Hepatocyte (in vitro differentiated cells): ENCODE measurements at regions not wholly inside any gene's neighbourhood (a gene's known extent, or its start where the extent isn't known, plus 50 kb on each side); places are given as distances from the start of the nearest gene placed in this dataset.

Experiments used
- DNase-seq: peaks from one replicate; pipeline ENCODE4 v3.0.0-alpha.2; 2016; ENCODE audit warnings: low spot score
- H2AFZ ChIP-seq: fragments of 200-600 bp; sonication (generic); 2 replicates; pipeline ENCODE4 v1.6.0; 2016; ENCODE audit warnings: antibody characterized with exemption, mild to moderate bottlenecking
- H3K27ac ChIP-seq: fragments of 200-600 bp; sonication (generic); 2 replicates; pipeline ENCODE4 v1.5.1; 2016; ENCODE audit warnings: mild to moderate bottlenecking
- H3K27me3 ChIP-seq: fragments of 200-600 bp; sonication (generic); 2 replicates; pipeline ENCODE4 v1.6.1; 2016
- H3K36me3 ChIP-seq: fragments of 200-600 bp; sonication (generic); replicated peaks from 2 replicates; pipeline ENCODE4 v1.5.1; 2016; ENCODE audit warnings: low read depth; ENCODE audit not compliant: insufficient read depth
- H3K4me1 ChIP-seq: fragments of 200-600 bp; sonication (generic); 2 replicates; pipeline ENCODE4 v1.5.1; 2016; ENCODE audit warnings: mild to moderate bottlenecking, moderate library complexity; ENCODE audit not compliant: insufficient read depth
- H3K4me2 ChIP-seq: fragments of 200-600 bp; sonication (generic); 2 replicates; pipeline ENCODE4 v1.6.0; 2016
- H3K4me3 ChIP-seq: fragments of 200-600 bp; sonication (generic); 2 replicates; pipeline ENCODE4 v1.5.1; 2016; ENCODE audit warnings: mild to moderate bottlenecking
- H3K79me2 ChIP-seq: fragments of 200-600 bp; sonication (generic); 2 replicates; pipeline ENCODE4 v1.6.0; 2017; ENCODE audit warnings: mild to moderate bottlenecking
- H3K9me2 ChIP-seq: fragments of 200-600 bp; sonication (generic); replicated peaks from 2 replicates; pipeline ENCODE4 v1.6.0; 2017; ENCODE audit warnings: mild to moderate bottlenecking; ENCODE audit not compliant: insufficient read depth
- H3K9me3 ChIP-seq: fragments of 200-600 bp; sonication (generic); 2 replicates; pipeline ENCODE4 v1.5.1; 2016; ENCODE audit warnings: low read depth, mild to moderate bottlenecking
- H4K20me1 ChIP-seq: fragments of 200-600 bp; sonication (generic); 2 replicates; pipeline ENCODE4 v1.6.0; 2016; ENCODE audit warnings: mild to moderate bottlenecking; ENCODE audit not compliant: insufficient read depth, poor library complexity, severe bottlenecking
- EZH2 ChIP-seq: fragments of 200-600 bp; sonication (generic); IDR thresholded peaks from 2 replicates; pipeline ENCODE4 v1.6.1; 2016; ENCODE audit warnings: antibody characterized with exemption, mild to moderate bottlenecking, borderline replicate concordance
- EZH2phosphoT487 ChIP-seq: fragments of 200-600 bp; sonication (generic); IDR thresholded peaks from one replicate; pipeline ENCODE4 v1.6.1; 2018; ENCODE audit warnings: antibody characterized with exemption, mild to moderate bottlenecking, low read depth, moderate library complexity; ENCODE audit not compliant: unreplicated experiment, severe bottlenecking
- WGBS: methylation state at CpG from one replicate; pipeline ENCODE4 v1.1.6; 2016; ENCODE audit warnings: low lambda C conversion rate; ENCODE audit errors: missing lambda C conversion rate; 5-methylcytosine and 5-hydroxymethylcytosine counted together
- TF ChIP-seq, protein P1 (sequence below): fragments of 200-600 bp; sonication (generic); IDR thresholded peaks from 2 replicates; pipeline ENCODE4 v1.5.1; 2016; ENCODE audit warnings: antibody characterized with exemption, mild to moderate bottlenecking; ENCODE audit not compliant: poor library complexity

DNA sequence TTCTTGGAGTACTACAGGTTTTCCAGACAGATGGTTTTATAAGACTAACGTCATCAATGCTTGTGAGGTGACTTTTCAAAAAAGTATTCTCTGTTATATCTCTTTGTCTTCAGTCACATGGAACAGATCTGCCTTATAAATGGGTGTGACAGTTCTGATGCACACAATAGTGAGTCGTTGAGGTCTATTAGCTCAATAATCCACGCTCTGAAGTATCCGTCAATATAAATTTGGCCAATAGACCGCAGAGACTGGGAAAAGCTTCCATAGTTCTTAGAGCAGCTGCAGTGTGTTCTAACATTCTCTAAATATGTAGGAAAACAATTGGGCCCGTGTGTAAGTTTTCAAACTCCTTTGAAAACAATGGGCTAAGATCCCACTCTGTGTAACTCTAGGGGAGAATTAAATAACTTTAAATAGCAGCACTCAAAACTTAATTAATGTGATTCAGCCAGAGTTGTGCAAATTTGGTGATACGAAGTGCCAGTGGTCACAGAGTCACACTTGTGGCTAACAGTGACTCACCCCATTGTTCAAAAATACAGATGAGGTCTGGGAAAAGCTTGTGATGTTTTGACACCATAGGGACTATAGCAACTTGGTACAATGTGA lies 316.0 kb downstream of the LMO4 start:
- DNase-seq: no peak
- no peaks in the 10 kb centered on the region for H3K27me3 ChIP-seq
- no peaks in the 10 kb centered on the region for H3K36me3 ChIP-seq
- no peak overlapping the region for H3K4me3 ChIP-seq
- no peaks in the 10 kb centered on the region for H3K79me2 ChIP-seq
- WGBS: 63% methylated on average over 7 of the region's 7 CpGs
- no peaks in the 10 kb centered on the region for H3K9me2 ChIP-seq
- no peaks in the 10 kb centered on the region for H4K20me1 ChIP-seq
- H3K4me2 ChIP-seq: no peak overlapping the region
- H2AFZ ChIP-seq: no peak overlapping the region
- peak overlapping the region; percentile 68 for H3K27ac ChIP-seq
- no peaks in the 10 kb centered on the region for H3K9me3 ChIP-seq
- H3K4me1 ChIP-seq: peaks cover 16% of the 10 kb centered on the region
- no peak for TF ChIP-seq EZH2
- TF ChIP-seq EZH2phosphoT487: no peak
- TF ChIP-seq, protein P1, sequence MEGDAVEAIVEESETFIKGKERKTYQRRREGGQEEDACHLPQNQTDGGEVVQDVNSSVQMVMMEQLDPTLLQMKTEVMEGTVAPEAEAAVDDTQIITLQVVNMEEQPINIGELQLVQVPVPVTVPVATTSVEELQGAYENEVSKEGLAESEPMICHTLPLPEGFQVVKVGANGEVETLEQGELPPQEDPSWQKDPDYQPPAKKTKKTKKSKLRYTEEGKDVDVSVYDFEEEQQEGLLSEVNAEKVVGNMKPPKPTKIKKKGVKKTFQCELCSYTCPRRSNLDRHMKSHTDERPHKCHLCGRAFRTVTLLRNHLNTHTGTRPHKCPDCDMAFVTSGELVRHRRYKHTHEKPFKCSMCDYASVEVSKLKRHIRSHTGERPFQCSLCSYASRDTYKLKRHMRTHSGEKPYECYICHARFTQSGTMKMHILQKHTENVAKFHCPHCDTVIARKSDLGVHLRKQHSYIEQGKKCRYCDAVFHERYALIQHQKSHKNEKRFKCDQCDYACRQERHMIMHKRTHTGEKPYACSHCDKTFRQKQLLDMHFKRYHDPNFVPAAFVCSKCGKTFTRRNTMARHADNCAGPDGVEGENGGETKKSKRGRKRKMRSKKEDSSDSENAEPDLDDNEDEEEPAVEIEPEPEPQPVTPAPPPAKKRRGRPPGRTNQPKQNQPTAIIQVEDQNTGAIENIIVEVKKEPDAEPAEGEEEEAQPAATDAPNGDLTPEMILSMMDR: no peak

DNA sequence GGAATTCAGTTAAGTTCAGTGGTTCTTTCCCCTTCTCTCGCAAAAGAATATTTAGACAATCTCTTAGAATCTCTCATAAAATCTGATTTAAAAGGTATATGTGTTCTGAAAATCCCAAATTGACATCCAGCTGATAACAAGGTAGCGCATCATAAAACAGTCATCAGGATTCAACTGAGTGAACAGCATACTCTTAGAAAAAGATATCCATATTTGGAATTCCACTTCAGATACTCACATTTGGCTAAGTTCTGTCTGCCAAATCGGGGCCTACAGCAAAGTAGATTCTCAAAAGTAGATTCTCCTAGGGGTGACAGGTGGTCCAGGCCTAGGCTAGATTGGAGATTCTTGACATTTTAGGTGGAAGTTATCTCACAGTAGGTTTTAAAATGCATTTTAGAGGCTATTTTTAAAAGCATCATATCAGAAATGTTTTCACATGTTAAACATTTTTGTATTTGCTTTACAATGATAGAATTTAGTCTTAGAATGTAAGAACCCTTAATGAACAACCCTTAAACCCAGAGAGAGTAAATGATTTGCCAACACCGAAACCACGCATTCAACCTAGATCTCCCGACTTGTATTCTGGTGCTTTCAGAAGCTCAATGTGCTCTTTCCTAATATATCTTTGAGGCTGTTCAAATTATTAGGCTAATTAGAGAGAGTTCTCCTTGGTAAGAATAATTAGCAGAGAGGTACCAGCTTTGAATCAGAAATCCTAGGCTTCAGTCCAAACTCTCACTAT lies 318.9 kb downstream of the LMO4 start:
- Histone ChIP-seq H3K4me1 (peaks cover 9% of the 10 kb centered on the region), H3K79me2 (no peaks in the 10 kb centered on the region), H3K36me3 (no peaks in the 10 kb centered on the region), H3K27me3 (no peaks in the 10 kb centered on the region), H3K4me3 (no peak overlapping the region), H3K27ac (no peak overlapping the region), H3K4me2 (no peak overlapping the region), H2AFZ (no peak overlapping the region), H3K9me3 (no peaks in the 10 kb centered on the region), H3K9me2 (no peaks in the 10 kb centered on the region), H4K20me1 (no peaks in the 10 kb centered on the region)
- TF ChIP-seq EZH2phosphoT487: no peak
- TF ChIP-seq, protein P1: no peak
- no peak for DNase-seq
- WGBS: 94% methylated on average over 6 of the region's 6 CpGs

DNA sequence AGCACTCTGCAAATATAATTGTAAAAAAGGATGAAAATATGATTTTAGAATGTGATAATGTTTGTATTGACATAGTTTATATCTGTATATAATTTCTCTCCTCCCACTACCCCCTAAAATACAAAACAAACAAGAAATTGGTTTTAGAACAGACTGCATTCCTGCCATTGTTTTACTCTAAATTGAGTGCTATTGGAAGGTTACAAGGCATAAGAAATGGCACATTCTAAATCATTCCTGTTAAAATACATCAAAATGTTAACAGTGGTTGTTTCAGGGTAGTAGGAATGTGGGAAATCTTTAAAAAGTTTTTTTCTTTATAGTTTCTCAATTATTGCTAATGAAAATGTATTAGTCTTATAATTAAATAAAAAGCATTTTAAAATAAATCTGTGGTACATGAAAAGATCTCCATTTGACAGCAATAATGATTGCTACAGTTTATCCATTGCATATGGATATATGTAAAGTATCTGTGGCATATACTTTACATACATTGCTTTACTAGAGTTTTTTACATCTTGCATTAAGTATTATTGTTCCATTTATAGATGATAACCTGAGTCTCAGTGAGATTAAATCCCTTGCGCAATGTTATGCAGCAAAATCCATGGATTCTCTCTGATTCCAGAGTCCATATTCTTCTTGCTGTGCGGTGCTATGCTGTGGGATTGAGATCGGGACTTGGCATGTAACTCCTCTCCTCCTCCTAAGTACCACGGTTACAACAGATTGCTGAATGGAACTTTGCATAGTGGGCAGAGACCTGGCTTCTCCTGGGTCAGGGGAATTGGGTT lies 319.8 kb downstream of the LMO4 start:
- 86% methylated on average over 4 of the region's 4 CpGs for WGBS
- H3K4me3 ChIP-seq: no peak overlapping the region
- H3K27me3 ChIP-seq: no peaks in the 10 kb centered on the region
- H2AFZ ChIP-seq: no peak overlapping the region
- no peaks in the 10 kb centered on the region for H3K9me3 ChIP-seq
- no peaks in the 10 kb centered on the region for H3K4me1 ChIP-seq
- H3K36me3 ChIP-seq: no peaks in the 10 kb centered on the region
- no peak for DNase-seq
- H3K4me2 ChIP-seq: no peak overlapping the region
- no peaks in the 10 kb centered on the region for H3K9me2 ChIP-seq
- TF ChIP-seq, protein P1: no peak
- TF ChIP-seq EZH2phosphoT487 (no peak), EZH2 (no peak)
- H4K20me1 ChIP-seq: no peaks in the 10 kb centered on the region
- no peak overlapping the region for H3K27ac ChIP-seq
- H3K79me2 ChIP-seq: no peaks in the 10 kb centered on the region
